ENCODE measurements at regions not wholly inside any gene's neighbourhood (a gene's known extent, or its start where the extent isn't known, plus 50 kb on each side); places are given as distances from the start of the nearest gene placed in this dataset.

GRCh38 chr12:125284087-125284486 lies 218.9 kb downstream of the AACS start:
- TF ChIP-seq NFIC (IDR thresholded peaks at IDR 0.05) (no peak), MAX (IDR thresholded peaks at IDR 0.05) (no peak), TAF1 (IDR thresholded peaks at IDR 0.05; ENCODE audit: low read depth) (no peak), TCF12 (IDR thresholded peaks at IDR 0.05; ENCODE audit: low read depth) (no peak), TEAD4 (IDR thresholded peaks at IDR 0.05) (no peak), ZBTB7A (IDR thresholded peaks at IDR 0.05; ENCODE audit: low read depth) (no peak)
- TF ChIP-seq, protein P1, sequence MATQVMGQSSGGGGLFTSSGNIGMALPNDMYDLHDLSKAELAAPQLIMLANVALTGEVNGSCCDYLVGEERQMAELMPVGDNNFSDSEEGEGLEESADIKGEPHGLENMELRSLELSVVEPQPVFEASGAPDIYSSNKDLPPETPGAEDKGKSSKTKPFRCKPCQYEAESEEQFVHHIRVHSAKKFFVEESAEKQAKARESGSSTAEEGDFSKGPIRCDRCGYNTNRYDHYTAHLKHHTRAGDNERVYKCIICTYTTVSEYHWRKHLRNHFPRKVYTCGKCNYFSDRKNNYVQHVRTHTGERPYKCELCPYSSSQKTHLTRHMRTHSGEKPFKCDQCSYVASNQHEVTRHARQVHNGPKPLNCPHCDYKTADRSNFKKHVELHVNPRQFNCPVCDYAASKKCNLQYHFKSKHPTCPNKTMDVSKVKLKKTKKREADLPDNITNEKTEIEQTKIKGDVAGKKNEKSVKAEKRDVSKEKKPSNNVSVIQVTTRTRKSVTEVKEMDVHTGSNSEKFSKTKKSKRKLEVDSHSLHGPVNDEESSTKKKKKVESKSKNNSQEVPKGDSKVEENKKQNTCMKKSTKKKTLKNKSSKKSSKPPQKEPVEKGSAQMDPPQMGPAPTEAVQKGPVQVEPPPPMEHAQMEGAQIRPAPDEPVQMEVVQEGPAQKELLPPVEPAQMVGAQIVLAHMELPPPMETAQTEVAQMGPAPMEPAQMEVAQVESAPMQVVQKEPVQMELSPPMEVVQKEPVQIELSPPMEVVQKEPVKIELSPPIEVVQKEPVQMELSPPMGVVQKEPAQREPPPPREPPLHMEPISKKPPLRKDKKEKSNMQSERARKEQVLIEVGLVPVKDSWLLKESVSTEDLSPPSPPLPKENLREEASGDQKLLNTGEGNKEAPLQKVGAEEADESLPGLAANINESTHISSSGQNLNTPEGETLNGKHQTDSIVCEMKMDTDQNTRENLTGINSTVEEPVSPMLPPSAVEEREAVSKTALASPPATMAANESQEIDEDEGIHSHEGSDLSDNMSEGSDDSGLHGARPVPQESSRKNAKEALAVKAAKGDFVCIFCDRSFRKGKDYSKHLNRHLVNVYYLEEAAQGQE (IDR thresholded peaks at IDR 0.05; ENCODE audit: low read depth) = no peak

- TF ChIP-seq, protein P2, sequence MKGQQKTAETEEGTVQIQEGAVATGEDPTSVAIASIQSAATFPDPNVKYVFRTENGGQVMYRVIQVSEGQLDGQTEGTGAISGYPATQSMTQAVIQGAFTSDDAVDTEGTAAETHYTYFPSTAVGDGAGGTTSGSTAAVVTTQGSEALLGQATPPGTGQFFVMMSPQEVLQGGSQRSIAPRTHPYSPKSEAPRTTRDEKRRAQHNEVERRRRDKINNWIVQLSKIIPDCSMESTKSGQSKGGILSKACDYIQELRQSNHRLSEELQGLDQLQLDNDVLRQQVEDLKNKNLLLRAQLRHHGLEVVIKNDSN (IDR thresholded peaks at IDR 0.05) = peak; percentile 43; the same call in 1 of the 2 replicates
- TF ChIP-seq CEBPB (IDR thresholded peaks at IDR 0.05) = no peak
Measured at GRCh38 chr12:125284945-125285685, 219.9 kb downstream of the AACS start.

GRCh38 chr12:125286005-125286727 lies 220.9 kb downstream of the AACS start:
- TF ChIP-seq NFIC (IDR thresholded peaks at IDR 0.05) (no peak), TAF1 (IDR thresholded peaks at IDR 0.05; ENCODE audit: low read depth) (no peak), FOXM1 (IDR thresholded peaks at IDR 0.05; ENCODE audit: borderline replicate concordance, low read depth) (no peak), CEBPB (IDR thresholded peaks at IDR 0.05) (no peak), ZBTB7A (IDR thresholded peaks at IDR 0.05; ENCODE audit: low read depth) (no peak), EP300 (IDR thresholded peaks at IDR 0.05; ENCODE audit: borderline replicate concordance) (no peak), YY1 (IDR thresholded peaks at IDR 0.05; ENCODE audit: low read depth) (no peak), RAD21 (IDR thresholded peaks at IDR 0.05; ENCODE audit: low read depth) (no peak), CREB1 (IDR thresholded peaks at IDR 0.05; ENCODE audit: low read depth) (no peak), MAX (IDR thresholded peaks at IDR 0.05) (no peak), EGR1 (IDR thresholded peaks at IDR 0.05) (no peak), TCF12 (IDR thresholded peaks at IDR 0.05; ENCODE audit: low read depth) (no peak), TEAD4 (IDR thresholded peaks at IDR 0.05) (no peak)
- TF ChIP-seq, protein P2 (IDR thresholded peaks at IDR 0.05) = no peak
- TF ChIP-seq, protein P1 (IDR thresholded peaks at IDR 0.05; ENCODE audit: low read depth) = no peak

GRCh38 chr12:125287155-125287847 lies 222.1 kb downstream of the AACS start:
- TF ChIP-seq CREB1 (IDR thresholded peaks at IDR 0.05; ENCODE audit: low read depth) = no peak
- TF ChIP-seq MAX (IDR thresholded peaks at IDR 0.05) = no peak
- no peak for TF ChIP-seq YY1 (IDR thresholded peaks at IDR 0.05; ENCODE audit: low read depth)
- no peak for TF ChIP-seq NFIC (IDR thresholded peaks at IDR 0.05)
- TF ChIP-seq, protein P1 (IDR thresholded peaks at IDR 0.05; ENCODE audit: low read depth) = no peak
- TF ChIP-seq, protein P2 (IDR thresholded peaks at IDR 0.05) = no peak
- TF ChIP-seq EP300 (IDR thresholded peaks at IDR 0.05; ENCODE audit: borderline replicate concordance) = no peak
